ENCODE measurements at regions not wholly inside any gene's neighbourhood (a gene's known extent, or its start where the extent isn't known, plus 50 kb on each side); places are given as distances from the start of the nearest gene placed in this dataset.

GRCh38 chr14:65321370-65321875 is 91.1 kb upstream of the FUT8 start:
- Mint-ChIP-seq H3K4me1 (peaks cover 23% of the 10 kb centered on the region), H3K36me3 (no peaks in the 10 kb centered on the region), H3K4me3 (no peak overlapping the region), H3K9me3 (peaks cover 6% of the 10 kb centered on the region), H3K27ac (no peak overlapping the region), H3K27me3 (ENCODE audit: low read depth) (no peaks in the 10 kb centered on the region)
- TF ChIP-seq, protein P1, sequence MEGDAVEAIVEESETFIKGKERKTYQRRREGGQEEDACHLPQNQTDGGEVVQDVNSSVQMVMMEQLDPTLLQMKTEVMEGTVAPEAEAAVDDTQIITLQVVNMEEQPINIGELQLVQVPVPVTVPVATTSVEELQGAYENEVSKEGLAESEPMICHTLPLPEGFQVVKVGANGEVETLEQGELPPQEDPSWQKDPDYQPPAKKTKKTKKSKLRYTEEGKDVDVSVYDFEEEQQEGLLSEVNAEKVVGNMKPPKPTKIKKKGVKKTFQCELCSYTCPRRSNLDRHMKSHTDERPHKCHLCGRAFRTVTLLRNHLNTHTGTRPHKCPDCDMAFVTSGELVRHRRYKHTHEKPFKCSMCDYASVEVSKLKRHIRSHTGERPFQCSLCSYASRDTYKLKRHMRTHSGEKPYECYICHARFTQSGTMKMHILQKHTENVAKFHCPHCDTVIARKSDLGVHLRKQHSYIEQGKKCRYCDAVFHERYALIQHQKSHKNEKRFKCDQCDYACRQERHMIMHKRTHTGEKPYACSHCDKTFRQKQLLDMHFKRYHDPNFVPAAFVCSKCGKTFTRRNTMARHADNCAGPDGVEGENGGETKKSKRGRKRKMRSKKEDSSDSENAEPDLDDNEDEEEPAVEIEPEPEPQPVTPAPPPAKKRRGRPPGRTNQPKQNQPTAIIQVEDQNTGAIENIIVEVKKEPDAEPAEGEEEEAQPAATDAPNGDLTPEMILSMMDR (IDR thresholded peaks at IDR 0.05; ENCODE audit: unreplicated experiment) = no peak
- no peak for DNase-seq (ENCODE audit: low spot score in 2 of 2, unreplicated experiment in 2 of 2)

DNA sequence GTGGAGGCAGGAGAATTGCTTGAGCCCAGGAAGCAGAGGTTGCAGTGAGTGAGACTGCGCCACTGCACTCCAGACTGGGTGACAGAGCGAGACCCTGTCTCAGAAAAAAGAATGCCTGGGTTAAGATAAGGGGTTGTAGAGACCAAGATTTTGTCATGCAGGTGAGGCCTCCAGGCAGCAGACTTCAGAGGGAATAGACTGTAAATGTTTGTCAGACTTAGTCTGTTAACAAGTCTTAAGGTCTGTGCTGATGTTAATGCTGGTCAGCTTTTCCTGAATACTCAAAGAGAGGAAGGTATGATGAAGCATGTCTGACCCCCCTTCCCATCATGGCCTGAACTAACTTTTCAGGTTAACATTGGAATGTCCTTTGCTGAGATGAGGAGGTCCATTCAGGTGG is 83.0 kb upstream of the FUT8 start:
- no peaks in the 10 kb centered on the region for H3K27me3 Mint-ChIP-seq (ENCODE audit: low read depth)
- no peak overlapping the region for H3K27ac Mint-ChIP-seq
- no peak overlapping the region for H3K4me3 Mint-ChIP-seq

DNA sequence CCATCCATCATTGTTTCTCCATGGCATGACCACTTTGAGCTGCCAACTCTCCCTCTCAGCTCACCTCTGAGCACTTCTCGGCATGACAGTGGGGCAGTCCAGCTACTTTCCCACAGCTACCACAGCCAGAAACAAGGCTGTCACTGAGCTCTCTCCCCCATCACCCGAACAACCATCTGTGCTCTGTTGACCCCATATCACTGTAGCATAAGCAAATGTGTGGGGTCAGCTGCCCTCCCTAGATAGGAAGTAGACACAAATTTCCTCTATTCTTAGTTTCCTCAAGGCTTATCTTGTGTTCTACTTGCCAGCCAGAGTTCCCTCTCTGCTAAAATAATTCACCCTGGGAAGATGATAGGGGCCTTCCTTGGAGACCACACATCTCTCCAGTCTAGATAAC is 82.6 kb upstream of the FUT8 start:
- H3K36me3 Mint-ChIP-seq = no peaks in the 10 kb centered on the region
- peaks cover 18% of the 10 kb centered on the region for H3K4me1 Mint-ChIP-seq
- DNase-seq (ENCODE audit: low spot score in 2 of 2, unreplicated experiment in 2 of 2) = no peak
- no peak overlapping the region for H3K4me3 Mint-ChIP-seq
- TF ChIP-seq, protein P1 (IDR thresholded peaks at IDR 0.05; ENCODE audit: unreplicated experiment) = no peak
- no peaks in the 10 kb centered on the region for H3K27me3 Mint-ChIP-seq (ENCODE audit: low read depth)
- peaks cover 6% of the 10 kb centered on the region for H3K9me3 Mint-ChIP-seq
- H3K27ac Mint-ChIP-seq = no peak overlapping the region

More for the DNA sequence above, 83.0 kb upstream of the FUT8 start:
- H3K4me1 Mint-ChIP-seq = peaks cover 14% of the 10 kb centered on the region
- TF ChIP-seq, protein P1 (IDR thresholded peaks at IDR 0.05; ENCODE audit: unreplicated experiment) = no peak
- no peaks in the 10 kb centered on the region for H3K36me3 Mint-ChIP-seq
- peaks cover 6% of the 10 kb centered on the region for H3K9me3 Mint-ChIP-seq
- DNase-seq (ENCODE audit: low spot score in 2 of 2, unreplicated experiment in 2 of 2) = no peak

- Mint-ChIP-seq H3K9me3 (peaks cover 6% of the 10 kb centered on the region), H3K27ac (no peak overlapping the region), H3K4me3 (no peak overlapping the region), H3K36me3 (no peaks in the 10 kb centered on the region), H3K4me1 (peaks cover 22% of the 10 kb centered on the region), H3K27me3 (ENCODE audit: low read depth) (no peaks in the 10 kb centered on the region)
- TF ChIP-seq, protein P1 (IDR thresholded peaks at IDR 0.05; ENCODE audit: unreplicated experiment) = no peak
- no peak for DNase-seq (ENCODE audit: low spot score in 2 of 2, unreplicated experiment in 2 of 2)
Observed at GRCh38 chr14:65330416-65330815, 82.1 kb upstream of the FUT8 start.

DNA sequence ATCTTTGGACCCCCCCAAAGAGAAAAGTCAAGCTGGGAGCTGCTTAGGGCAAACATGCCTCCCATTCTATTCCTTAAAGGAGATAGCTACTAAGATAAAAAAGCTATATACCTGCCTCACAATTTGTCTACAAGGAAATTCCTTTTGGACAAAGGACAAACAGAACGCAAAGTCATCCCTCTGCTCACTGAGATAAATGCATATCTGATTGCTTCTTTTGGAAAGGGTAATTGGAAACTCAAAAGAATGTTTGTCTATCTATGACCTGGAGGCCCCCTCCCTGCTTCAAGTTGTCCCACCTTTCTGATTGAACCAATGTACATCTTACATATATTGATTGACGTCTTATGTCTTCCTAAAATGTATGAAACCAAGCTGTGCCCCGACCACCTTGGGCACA is 80.9 kb upstream of the FUT8 start:
- H3K4me1 Mint-ChIP-seq = peaks cover 32% of the 10 kb centered on the region
- TF ChIP-seq, protein P1 (IDR thresholded peaks at IDR 0.05; ENCODE audit: unreplicated experiment) = no peak
- H3K9me3 Mint-ChIP-seq = no peaks in the 10 kb centered on the region
- H3K36me3 Mint-ChIP-seq = no peaks in the 10 kb centered on the region
- H3K27me3 Mint-ChIP-seq (ENCODE audit: low read depth) = no peaks in the 10 kb centered on the region
- DNase-seq (ENCODE audit: low spot score in 2 of 2, unreplicated experiment in 2 of 2) = no peak
- H3K27ac Mint-ChIP-seq = no peak overlapping the region
- H3K4me3 Mint-ChIP-seq = no peak overlapping the region

All from mesothelial cell of epicardium (in vitro differentiated cells).